Panc1 (cell line): ENCODE measurements at regions not wholly inside any gene's neighbourhood (a gene's known extent, or its start where the extent isn't known, plus 50 kb on each side); places are given as distances from the start of the nearest gene placed in this dataset.

Source experiments
- ATAC-seq: fragments of 200-7000 bp; cut with Tn5 transposase; 2 replicates; pipeline ENCODE4 v1.9.1; 2020; ENCODE audit warnings: mild to moderate bottlenecking, moderate library complexity
- BruUV-seq: library from RNA; stranded (reverse); fragments of 400-500 nt; replicated peaks from 2 replicates; lab custom pipeline; 2021; lab: Mats Ljungman, UMichigan
- CTCF ChIA-PET: fragments of 300-600 bp; sonication (Branson Sonifier 250); formaldehyde crosslinking; loops from one replicate; lab custom pipeline; 2022; ENCODE audit warnings: antibody characterized with exemption; lab: Charles Lee
- POLR2A ChIA-PET: fragments of 300-600 bp; sonication (Branson Sonifier 250); formaldehyde crosslinking; loops from one replicate; lab custom pipeline; 2022; ENCODE audit warnings: antibody characterized with exemption; lab: Charles Lee
- DNase-seq: peaks from one replicate; pipeline ENCODE4 v3.0.0-alpha.2; 2010; ENCODE audit warnings: low read depth, low spot score
- H3K27ac ChIP-seq: 2 replicates; pipeline ENCODE4 v1.5.1; 2011; ENCODE audit warnings: mild to moderate bottlenecking, low read length, inconsistent platforms
- H3K27me3 ChIP-seq: fragments of 200-500 bp; sonication (Bioruptor generic); 2 replicates; pipeline ENCODE4 v1.6.0; 2014; ENCODE audit warnings: low read length, inconsistent platforms; ENCODE audit not compliant: control insufficient read depth, insufficient read depth
- H3K36me3 ChIP-seq: fragments of 200-500 bp; sonication (Bioruptor generic); 2 replicates; pipeline ENCODE4 v1.5.1; 2014; ENCODE audit warnings: inconsistent platforms, mild to moderate bottlenecking, low read length, moderate library complexity; ENCODE audit not compliant: control insufficient read depth, insufficient read depth
- H3K4me1 ChIP-seq: 2 replicates; pipeline ENCODE4 v1.5.1; 2011; ENCODE audit warnings: inconsistent platforms, mild to moderate bottlenecking, low read length, moderate library complexity; ENCODE audit not compliant: control insufficient read depth, insufficient read depth
- H3K4me3 ChIP-seq, 2 experiments: 2 replicates each; pipeline ENCODE4 v1.5.1; 2011 to 2012; ENCODE audit warnings: low read depth in 2 of 2, low read length in 2 of 2, mild to moderate bottlenecking in 2 of 2, inconsistent platforms in 1 of 2, moderate library complexity in 1 of 2
- H3K9me3 ChIP-seq: fragments of 200-500 bp; sonication (Bioruptor generic); 2 replicates; pipeline ENCODE4 v1.5.1; 2014; ENCODE audit warnings: low read depth, mild to moderate bottlenecking, inconsistent platforms, low read length, moderate library complexity; ENCODE audit not compliant: control insufficient read depth, insufficient read depth
- CTCF ChIP-seq: fragments of 450-650 bp; IDR thresholded peaks from 2 replicates; pipeline ENCODE4 v1.5.1; 2017; ENCODE audit warnings: mild to moderate bottlenecking
- POLR2AphosphoS5 ChIP-seq: IDR thresholded peaks from 2 replicates; pipeline ENCODE4 v1.6.1; 2012; ENCODE audit warnings: mild to moderate bottlenecking, low read depth, low read length, moderate library complexity
- SIN3A ChIP-seq: IDR thresholded peaks from 2 replicates; pipeline ENCODE4 v1.6.1; 2012; ENCODE audit warnings: low read depth, mild to moderate bottlenecking, low read length, moderate library complexity, borderline replicate concordance; ENCODE audit not compliant: insufficient read depth
- TCF7L2 ChIP-seq: IDR thresholded peaks from 2 replicates; pipeline ENCODE4 v1.6.1; 2011; ENCODE audit warnings: mild to moderate bottlenecking, low read depth, low read length, inconsistent platforms
- in situ Hi-C: cut with HindIII; loops from 2 replicates; pipeline ENCODE4 v1.10.0; 2016; ENCODE audit warnings: low sequenced_read_pairs, low pct_unique_long_range_greater_than_20kb
- intact Hi-C: fragments of 100-400 bp; cut with micrococcal nuclease; formaldehyde crosslinking; loops from one replicate; pipeline ENCODE4 v1.10.0; 2022; ENCODE audit not compliant: unreplicated experiment
- TF ChIP-seq, protein P1 (sequence below), 2 experiments: IDR thresholded peaks; 2 replicates each; pipeline ENCODE4 v1.6.1; 2011 to 2012; ENCODE audit warnings: low read depth in 2 of 2, control low read depth in 1 of 2, low read length in 1 of 2, mild to moderate bottlenecking in 1 of 2, moderate library complexity in 1 of 2; ENCODE audit not compliant: insufficient read depth in 1 of 2

GRCh38 chr13:31424130-31424729 lies 224.5 kb downstream of the B3GLCT start:
- in situ Hi-C loops (no loop called here), intact Hi-C loops (loop anchor here (1.0 kb wide), 1 partner anchor 188 kb away; no protein-coding TSS in a partner anchor)
- no peaks in the 10 kb centered on the region for H3K36me3 ChIP-seq
- TF ChIP-seq CTCF: peak; percentile 87
- TF ChIP-seq, protein P1, sequence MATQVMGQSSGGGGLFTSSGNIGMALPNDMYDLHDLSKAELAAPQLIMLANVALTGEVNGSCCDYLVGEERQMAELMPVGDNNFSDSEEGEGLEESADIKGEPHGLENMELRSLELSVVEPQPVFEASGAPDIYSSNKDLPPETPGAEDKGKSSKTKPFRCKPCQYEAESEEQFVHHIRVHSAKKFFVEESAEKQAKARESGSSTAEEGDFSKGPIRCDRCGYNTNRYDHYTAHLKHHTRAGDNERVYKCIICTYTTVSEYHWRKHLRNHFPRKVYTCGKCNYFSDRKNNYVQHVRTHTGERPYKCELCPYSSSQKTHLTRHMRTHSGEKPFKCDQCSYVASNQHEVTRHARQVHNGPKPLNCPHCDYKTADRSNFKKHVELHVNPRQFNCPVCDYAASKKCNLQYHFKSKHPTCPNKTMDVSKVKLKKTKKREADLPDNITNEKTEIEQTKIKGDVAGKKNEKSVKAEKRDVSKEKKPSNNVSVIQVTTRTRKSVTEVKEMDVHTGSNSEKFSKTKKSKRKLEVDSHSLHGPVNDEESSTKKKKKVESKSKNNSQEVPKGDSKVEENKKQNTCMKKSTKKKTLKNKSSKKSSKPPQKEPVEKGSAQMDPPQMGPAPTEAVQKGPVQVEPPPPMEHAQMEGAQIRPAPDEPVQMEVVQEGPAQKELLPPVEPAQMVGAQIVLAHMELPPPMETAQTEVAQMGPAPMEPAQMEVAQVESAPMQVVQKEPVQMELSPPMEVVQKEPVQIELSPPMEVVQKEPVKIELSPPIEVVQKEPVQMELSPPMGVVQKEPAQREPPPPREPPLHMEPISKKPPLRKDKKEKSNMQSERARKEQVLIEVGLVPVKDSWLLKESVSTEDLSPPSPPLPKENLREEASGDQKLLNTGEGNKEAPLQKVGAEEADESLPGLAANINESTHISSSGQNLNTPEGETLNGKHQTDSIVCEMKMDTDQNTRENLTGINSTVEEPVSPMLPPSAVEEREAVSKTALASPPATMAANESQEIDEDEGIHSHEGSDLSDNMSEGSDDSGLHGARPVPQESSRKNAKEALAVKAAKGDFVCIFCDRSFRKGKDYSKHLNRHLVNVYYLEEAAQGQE (IDR thresholded peaks at IDR 0.05; ENCODE audit: insufficient read depth in 1 of 2, low read depth in 2 of 2, low read length in 1 of 2): no peak
- no peak overlapping the region for H3K27ac ChIP-seq
- no peak overlapping the region for H3K4me3 ChIP-seq
- CTCF ChIA-PET: interaction anchor here (0.6 to 1.3 kb wide), 2 partner anchors 97 to 250 kb away, joined by 3 read pairs; no protein-coding TSS in a partner anchor
- H3K9me3 ChIP-seq: no peaks in the 10 kb centered on the region
- DNase-seq (peak; percentile 39), ATAC-seq (peak; percentile 100)
- H3K27me3 ChIP-seq: peaks cover 2% of the 10 kb centered on the region; the same call in 1 of the 2 replicates
- BruUV-seq: no TSS peak
- H3K4me1 ChIP-seq: no peaks in the 10 kb centered on the region
- POLR2A ChIA-PET: no interaction called here

GRCh38 chr13:31426395-31426794 lies 226.6 kb downstream of the B3GLCT start:
- no peak overlapping the region for H3K4me3 ChIP-seq
- no peaks in the 10 kb centered on the region for H3K27me3 ChIP-seq
- no peaks in the 10 kb centered on the region for H3K36me3 ChIP-seq
- in situ Hi-C loops (no loop called here), intact Hi-C loops (no loop called here)
- CTCF ChIA-PET: interaction anchor here (0.5 kb wide), 1 partner anchor 38 kb away, joined by 6 read pairs; no protein-coding TSS in a partner anchor
- TF ChIP-seq CTCF: no peak
- TF ChIP-seq TCF7L2: no peak
- TF ChIP-seq, protein P1 (IDR thresholded peaks at IDR 0.05; ENCODE audit: insufficient read depth in 1 of 2, low read depth in 2 of 2, low read length in 1 of 2): no peak
- TF ChIP-seq SIN3A: no peak
- no peak for TF ChIP-seq POLR2AphosphoS5
- ATAC-seq: no peak
- POLR2A ChIA-PET: no interaction called here
- no peak overlapping the region for H3K27ac ChIP-seq
- BruUV-seq: no TSS peak
- no peaks in the 10 kb centered on the region for H3K4me1 ChIP-seq
- no peak for DNase-seq
- no peaks in the 10 kb centered on the region for H3K9me3 ChIP-seq
